Nephron (organoid): ENCODE measurements at regions not wholly inside any gene's neighbourhood (a gene's known extent, or its start where the extent isn't known, plus 50 kb on each side); places are given as distances from the start of the nearest gene placed in this dataset.

Experiments
- H3K27ac Mint-ChIP-seq, 3 experiments: 2 replicates each; pipeline ENCODE4 v1.8.0; 2020; ENCODE audit warnings: mixed read lengths in 3 of 3, mild to moderate bottlenecking in 2 of 3, moderate library complexity in 1 of 3
- H3K27me3 Mint-ChIP-seq: 2 replicates; pipeline ENCODE4 v1.8.0; 2021; ENCODE audit warnings: low read depth, mild to moderate bottlenecking, moderate library complexity, mixed read lengths
- H3K36me3 Mint-ChIP-seq: 2 replicates; pipeline ENCODE4 v1.8.0; 2020; ENCODE audit warnings: low read depth, mixed read lengths
- H3K4me1 Mint-ChIP-seq: 2 replicates; pipeline ENCODE4 v1.8.0; 2020; ENCODE audit warnings: mixed read lengths
- H3K4me3 Mint-ChIP-seq, 3 experiments: 2 replicates each; pipeline ENCODE4 v1.8.0; 2020; ENCODE audit warnings: mild to moderate bottlenecking in 3 of 3, mixed read lengths in 3 of 3, moderate library complexity in 2 of 3
- H3K9me3 Mint-ChIP-seq: 2 replicates; pipeline ENCODE4 v1.8.0; 2020; ENCODE audit warnings: mixed read lengths
- TF ChIP-seq, protein P1 (sequence below), 3 experiments: fragments of 200-600 bp; sonication (generic); IDR thresholded peaks; one replicate each; pipeline ENCODE4 v1.5.0; 2021; ENCODE audit warnings: antibody characterized with exemption in 3 of 3; ENCODE audit not compliant: unreplicated experiment in 3 of 3

DNA sequence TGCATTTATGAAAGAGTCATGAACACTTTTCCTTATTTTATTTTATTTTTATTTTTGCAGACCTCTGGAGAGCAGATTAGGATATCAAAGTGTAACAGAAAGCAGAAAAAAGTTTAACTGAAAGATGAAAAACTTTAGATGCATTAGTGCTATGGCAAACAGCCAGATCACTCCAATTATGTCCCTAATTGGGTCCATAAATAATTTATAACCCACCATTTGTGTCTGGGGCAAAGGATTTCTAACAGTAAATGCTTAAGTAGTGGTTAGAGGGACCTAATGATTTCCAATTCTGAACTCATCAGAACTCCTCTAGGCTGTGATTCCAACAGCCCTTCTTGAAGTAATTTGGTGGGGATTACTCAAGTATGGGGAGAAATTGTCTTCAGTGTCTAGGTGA, 93.7 kb upstream of the PROKR2 start:
- no peak overlapping the region for H3K4me3 Mint-ChIP-seq
- TF ChIP-seq, protein P1, sequence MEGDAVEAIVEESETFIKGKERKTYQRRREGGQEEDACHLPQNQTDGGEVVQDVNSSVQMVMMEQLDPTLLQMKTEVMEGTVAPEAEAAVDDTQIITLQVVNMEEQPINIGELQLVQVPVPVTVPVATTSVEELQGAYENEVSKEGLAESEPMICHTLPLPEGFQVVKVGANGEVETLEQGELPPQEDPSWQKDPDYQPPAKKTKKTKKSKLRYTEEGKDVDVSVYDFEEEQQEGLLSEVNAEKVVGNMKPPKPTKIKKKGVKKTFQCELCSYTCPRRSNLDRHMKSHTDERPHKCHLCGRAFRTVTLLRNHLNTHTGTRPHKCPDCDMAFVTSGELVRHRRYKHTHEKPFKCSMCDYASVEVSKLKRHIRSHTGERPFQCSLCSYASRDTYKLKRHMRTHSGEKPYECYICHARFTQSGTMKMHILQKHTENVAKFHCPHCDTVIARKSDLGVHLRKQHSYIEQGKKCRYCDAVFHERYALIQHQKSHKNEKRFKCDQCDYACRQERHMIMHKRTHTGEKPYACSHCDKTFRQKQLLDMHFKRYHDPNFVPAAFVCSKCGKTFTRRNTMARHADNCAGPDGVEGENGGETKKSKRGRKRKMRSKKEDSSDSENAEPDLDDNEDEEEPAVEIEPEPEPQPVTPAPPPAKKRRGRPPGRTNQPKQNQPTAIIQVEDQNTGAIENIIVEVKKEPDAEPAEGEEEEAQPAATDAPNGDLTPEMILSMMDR (IDR thresholded peaks at IDR 0.05; ENCODE audit: unreplicated experiment in 3 of 3) = no peak
- peaks cover 6% of the 10 kb centered on the region for H3K27me3 Mint-ChIP-seq
- no peak overlapping the region for H3K27ac Mint-ChIP-seq
- H3K9me3 Mint-ChIP-seq = no peaks in the 10 kb centered on the region
- H3K36me3 Mint-ChIP-seq = no peaks in the 10 kb centered on the region
- no peaks in the 10 kb centered on the region for H3K4me1 Mint-ChIP-seq

- Mint-ChIP-seq H3K27ac (no peak overlapping the region), H3K36me3 (no peaks in the 10 kb centered on the region), H3K9me3 (peaks cover 3% of the 10 kb centered on the region), H3K4me3 (no peak overlapping the region), H3K4me1 (no peaks in the 10 kb centered on the region), H3K27me3 (no peaks in the 10 kb centered on the region)
- TF ChIP-seq, protein P1 (IDR thresholded peaks at IDR 0.05; ENCODE audit: unreplicated experiment in 3 of 3) = peak in 1 of 3 experiments; percentile 25
These were observed 86.3 kb upstream of the PROKR2 start for GRCh38 chr20:5402903-5403531.

DNA sequence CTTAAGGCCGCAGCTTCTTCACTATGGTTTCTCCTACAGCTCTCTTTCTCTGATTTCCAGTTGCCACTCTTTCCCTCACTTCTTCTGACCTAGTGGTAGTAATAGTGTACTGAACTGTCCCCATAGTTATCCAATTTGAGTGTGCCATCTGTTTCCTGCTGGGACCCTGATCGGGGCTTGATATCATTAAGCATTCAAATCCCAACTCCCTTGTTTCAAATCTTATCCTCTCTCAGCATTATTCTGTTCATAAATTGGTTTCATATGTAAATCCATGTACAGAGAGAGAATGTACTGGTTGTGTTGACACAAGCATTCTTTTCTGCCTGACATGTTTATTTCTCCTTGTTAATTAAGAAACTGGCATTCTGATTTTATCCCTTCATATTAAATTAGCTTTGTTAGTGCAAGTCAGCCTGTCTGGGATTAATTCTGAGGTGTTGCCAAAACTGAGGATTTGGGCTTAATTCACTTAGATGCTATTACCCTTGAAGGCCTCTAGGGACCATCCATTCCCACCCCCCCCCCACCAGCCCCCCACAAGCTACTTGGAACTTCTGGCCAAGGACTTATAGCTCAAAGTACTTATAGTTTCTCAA, 84.6 kb upstream of the PROKR2 start:
- Mint-ChIP-seq H3K4me1 (no peaks in the 10 kb centered on the region), H3K27ac (no peak overlapping the region), H3K27me3 (no peaks in the 10 kb centered on the region), H3K36me3 (no peaks in the 10 kb centered on the region), H3K4me3 (no peak overlapping the region), H3K9me3 (peaks cover 3% of the 10 kb centered on the region)
- TF ChIP-seq, protein P1 (IDR thresholded peaks at IDR 0.05; ENCODE audit: unreplicated experiment in 3 of 3) = no peak

GRCh38 chr20:5400164-5400762, 83.5 kb upstream of the PROKR2 start:
- TF ChIP-seq, protein P1 (IDR thresholded peaks at IDR 0.05; ENCODE audit: unreplicated experiment in 3 of 3) = no peak
- Mint-ChIP-seq H3K9me3 (peaks cover 3% of the 10 kb centered on the region), H3K27ac (no peak overlapping the region), H3K4me3 (no peak overlapping the region), H3K36me3 (no peaks in the 10 kb centered on the region), H3K27me3 (no peaks in the 10 kb centered on the region), H3K4me1 (no peaks in the 10 kb centered on the region)

DNA sequence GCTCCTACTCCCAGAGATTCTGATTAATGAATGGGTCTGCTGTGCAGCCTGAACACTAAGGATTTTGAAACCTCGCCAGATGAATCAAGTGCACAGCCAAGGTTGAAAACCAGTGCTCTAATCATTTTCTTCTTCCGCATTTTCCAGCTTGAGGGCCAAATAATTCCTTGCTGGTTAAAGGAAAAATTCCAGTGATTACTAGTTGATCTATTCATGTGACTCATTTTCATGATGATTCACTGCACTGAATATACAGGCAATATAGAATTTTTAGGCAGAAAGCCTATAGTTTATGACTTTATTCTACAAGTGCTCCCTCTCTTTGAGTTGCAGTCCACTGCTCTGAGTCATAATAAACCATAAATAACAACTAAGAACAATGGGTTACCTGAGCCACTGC, 80.6 kb upstream of the PROKR2 start:
- Mint-ChIP-seq H3K27ac (no peak overlapping the region), H3K27me3 (no peaks in the 10 kb centered on the region), H3K4me1 (no peaks in the 10 kb centered on the region), H3K4me3 (no peak overlapping the region), H3K9me3 (no peaks in the 10 kb centered on the region), H3K36me3 (no peaks in the 10 kb centered on the region)
- TF ChIP-seq, protein P1 (IDR thresholded peaks at IDR 0.05; ENCODE audit: unreplicated experiment in 3 of 3) = no peak
